ENCODE measurements at regions not wholly inside any gene's neighbourhood (a gene's known extent, or its start where the extent isn't known, plus 50 kb on each side); places are given as distances from the start of the nearest gene placed in this dataset.

GRCh38 chr3:5347486-5347885 is 160.0 kb downstream of the EDEM1 start:
- peaks cover 0 to 7% (median 0%) of the 10 kb centered on the region in 4 donors for H3K9me3 ChIP-seq
- H3K4me3 ChIP-seq = no peak overlapping the region
- H3K27me3 ChIP-seq = no peaks in the 10 kb centered on the region
- TF ChIP-seq POLR2A (IDR thresholded peaks at IDR 0.05) = no peak
- no peak for TF ChIP-seq EP300 (IDR thresholded peaks at IDR 0.05)
- TF ChIP-seq, protein P1, sequence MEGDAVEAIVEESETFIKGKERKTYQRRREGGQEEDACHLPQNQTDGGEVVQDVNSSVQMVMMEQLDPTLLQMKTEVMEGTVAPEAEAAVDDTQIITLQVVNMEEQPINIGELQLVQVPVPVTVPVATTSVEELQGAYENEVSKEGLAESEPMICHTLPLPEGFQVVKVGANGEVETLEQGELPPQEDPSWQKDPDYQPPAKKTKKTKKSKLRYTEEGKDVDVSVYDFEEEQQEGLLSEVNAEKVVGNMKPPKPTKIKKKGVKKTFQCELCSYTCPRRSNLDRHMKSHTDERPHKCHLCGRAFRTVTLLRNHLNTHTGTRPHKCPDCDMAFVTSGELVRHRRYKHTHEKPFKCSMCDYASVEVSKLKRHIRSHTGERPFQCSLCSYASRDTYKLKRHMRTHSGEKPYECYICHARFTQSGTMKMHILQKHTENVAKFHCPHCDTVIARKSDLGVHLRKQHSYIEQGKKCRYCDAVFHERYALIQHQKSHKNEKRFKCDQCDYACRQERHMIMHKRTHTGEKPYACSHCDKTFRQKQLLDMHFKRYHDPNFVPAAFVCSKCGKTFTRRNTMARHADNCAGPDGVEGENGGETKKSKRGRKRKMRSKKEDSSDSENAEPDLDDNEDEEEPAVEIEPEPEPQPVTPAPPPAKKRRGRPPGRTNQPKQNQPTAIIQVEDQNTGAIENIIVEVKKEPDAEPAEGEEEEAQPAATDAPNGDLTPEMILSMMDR (IDR thresholded peaks at IDR 0.05) = no peak
- H3K36me3 ChIP-seq = no peaks in the 10 kb centered on the region
- DNase-seq (ENCODE audit: low spot score in 2 of 2) = no peak
- H3K4me1 ChIP-seq = no peaks in the 10 kb centered on the region
- no peak overlapping the region for H3K27ac ChIP-seq

GRCh38 chr3:5348229-5348902 is 160.9 kb downstream of the EDEM1 start:
- WGBS, 2 donors = 67 to 70% methylated on average over 5 of the region's 5 CpGs

GRCh38 chr3:5349343-5349742 is 161.8 kb downstream of the EDEM1 start:
- Histone ChIP-seq H3K4me1 (no peaks in the 10 kb centered on the region), H3K27ac (no peak overlapping the region), H3K27me3 (no peaks in the 10 kb centered on the region), H3K9me3 (peaks cover 0 to 7% (median 0%) of the 10 kb centered on the region in 4 donors), H3K36me3 (no peaks in the 10 kb centered on the region), H3K4me3 (no peak overlapping the region)
- TF ChIP-seq POLR2A (IDR thresholded peaks at IDR 0.05) (no peak), EP300 (IDR thresholded peaks at IDR 0.05) (no peak)
- TF ChIP-seq, protein P1 (IDR thresholded peaks at IDR 0.05) = no peak
- 52 to 65% methylated on average over 2 of the region's 2 CpGs for WGBS, 2 donors
- DNase-seq (ENCODE audit: low spot score in 2 of 2) = no peak

More at GRCh38 chr3:5348229-5348902, 160.9 kb downstream of the EDEM1 start:
- DNase-seq (ENCODE audit: low spot score in 2 of 2) = no peak
- Histone ChIP-seq H3K4me1 (no peaks in the 10 kb centered on the region), H3K36me3 (no peaks in the 10 kb centered on the region), H3K27ac (no peak overlapping the region), H3K4me3 (no peak overlapping the region), H3K9me3 (peaks cover 0 to 7% (median 0%) of the 10 kb centered on the region in 4 donors), H3K27me3 (no peaks in the 10 kb centered on the region)
- TF ChIP-seq, protein P1 (IDR thresholded peaks at IDR 0.05) = no peak
- TF ChIP-seq POLR2A (IDR thresholded peaks at IDR 0.05) (no peak), EP300 (IDR thresholded peaks at IDR 0.05) (no peak)

GRCh38 chr3:5357089-5357488 is 169.6 kb downstream of the EDEM1 start:
- no peaks in the 10 kb centered on the region for H3K27me3 ChIP-seq
- no peaks in the 10 kb centered on the region for H3K4me1 ChIP-seq
- H3K27ac ChIP-seq = no peak overlapping the region
- H3K9me3 ChIP-seq = peaks cover 0 to 16% (median 0%) of the 10 kb centered on the region in 4 donors
- no peak overlapping the region for H3K4me3 ChIP-seq
- DNase-seq (ENCODE audit: low spot score in 2 of 2) = no peak
- TF ChIP-seq EP300 (IDR thresholded peaks at IDR 0.05) (no peak), POLR2A (IDR thresholded peaks at IDR 0.05) (no peak)
- TF ChIP-seq, protein P1 (IDR thresholded peaks at IDR 0.05) = no peak
- H3K36me3 ChIP-seq = no peaks in the 10 kb centered on the region
- WGBS, 2 donors = 79 to 89% methylated on average over 1 of the region's 1 CpG

DNA sequence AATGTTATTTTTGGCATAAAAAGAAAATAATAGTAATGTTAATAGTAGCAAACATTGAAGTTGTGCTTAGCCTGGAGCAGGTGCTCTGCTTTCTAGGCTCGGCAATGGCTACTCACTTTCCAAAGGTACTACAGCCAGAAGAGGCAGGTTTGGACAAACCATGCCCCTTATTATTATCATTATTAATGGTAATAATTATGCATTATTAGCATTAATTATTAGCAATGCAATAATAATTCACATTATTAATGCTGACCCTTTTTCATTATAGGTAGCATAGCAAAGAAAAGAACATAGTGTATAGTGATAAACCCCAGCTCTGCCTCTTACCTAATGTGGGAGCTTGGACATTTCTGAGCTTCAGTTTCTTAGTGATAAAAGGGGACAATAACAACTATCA is 171.4 kb downstream of the EDEM1 start:
- H3K36me3 ChIP-seq = no peaks in the 10 kb centered on the region
- H3K4me3 ChIP-seq = no peak overlapping the region
- no peak for DNase-seq (ENCODE audit: low spot score in 2 of 2)
- TF ChIP-seq POLR2A (IDR thresholded peaks at IDR 0.05) (no peak), EP300 (IDR thresholded peaks at IDR 0.05) (no peak)
- TF ChIP-seq, protein P1 (IDR thresholded peaks at IDR 0.05) = no peak
- WGBS, 2 donors = 91 to 95% methylated on average over 1 of the region's 1 CpG
- no peaks in the 10 kb centered on the region for H3K27me3 ChIP-seq
- H3K27ac ChIP-seq = no peak overlapping the region
- no peaks in the 10 kb centered on the region for H3K4me1 ChIP-seq
- peaks cover 0 to 16% (median 0%) of the 10 kb centered on the region in 4 donors for H3K9me3 ChIP-seq
